Hematopoietic multipotent progenitor cell treated with erythropoietin and hydrocortisone succinate and interleukin-3 and kit ligand, for 17 days (in vitro differentiated cells): ENCODE measurements at regions not wholly inside any gene's neighbourhood (a gene's known extent, or its start where the extent isn't known, plus 50 kb on each side); places are given as distances from the start of the nearest gene placed in this dataset.
"Not testable (repeated sequence)": the region's sequence is repeated elsewhere in the genome, so short reads cannot be mapped to it uniquely, and the experiment has no call there.

Experiments used
- DNase-seq: peaks from one replicate; pipeline ENCODE4 v3.0.0-alpha.2; 2015; ENCODE audit warnings: low spot score

DNA sequence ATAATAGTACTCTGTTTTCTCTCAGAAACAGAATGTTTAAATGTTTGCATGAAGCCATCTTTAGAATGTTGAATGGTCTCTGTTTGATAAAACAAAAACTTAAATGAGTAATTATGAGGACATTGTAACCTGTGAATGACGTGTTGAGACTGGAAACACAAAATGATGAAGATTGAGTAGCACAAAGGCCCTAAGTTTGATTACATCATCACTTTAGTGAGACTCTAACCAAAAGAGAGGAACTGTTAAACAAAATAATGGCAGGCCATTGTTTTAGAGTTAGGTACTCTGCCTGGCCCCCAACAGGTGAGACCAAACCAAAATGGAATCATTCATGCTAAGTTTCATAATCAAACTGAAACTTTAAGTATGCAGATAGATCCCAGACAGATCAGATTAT lies 1561.7 kb upstream of the SLC39A10 start:
- DNase-seq, result no peak

DNA sequence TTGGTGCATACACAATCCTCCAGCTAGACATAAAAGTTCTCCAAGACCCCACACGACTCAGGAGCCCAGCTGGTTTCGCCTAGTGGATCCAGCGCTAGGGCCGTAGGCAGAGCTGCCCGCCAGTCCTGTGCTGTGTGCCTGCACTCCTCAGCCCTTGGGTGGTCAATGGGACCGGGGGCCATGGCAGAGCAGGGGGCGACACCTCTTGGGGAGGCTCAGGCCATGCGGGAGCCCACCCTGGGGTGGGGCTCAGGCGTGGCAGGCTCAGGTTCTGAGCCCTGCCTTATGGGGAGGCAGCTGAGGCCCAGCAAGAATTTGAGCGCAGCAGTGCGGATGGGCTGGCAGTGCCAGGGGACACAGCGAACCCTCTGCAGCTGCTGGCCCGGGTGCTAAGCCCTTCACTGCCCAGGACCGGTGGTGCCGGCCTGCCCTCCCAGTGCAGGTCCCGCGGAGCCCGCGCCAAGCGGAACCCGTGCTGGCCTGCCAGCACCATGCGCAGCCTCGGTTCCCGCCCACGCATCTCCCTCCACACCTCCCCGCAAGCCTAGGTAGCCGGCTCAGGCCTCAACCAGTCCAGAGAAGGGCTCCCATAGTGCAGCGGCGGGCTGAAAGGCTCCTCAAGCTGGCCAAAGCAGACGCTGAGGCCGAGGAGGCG lies 1566.6 kb upstream of the SLC39A10 start:
- DNase-seq, result no peak

DNA sequence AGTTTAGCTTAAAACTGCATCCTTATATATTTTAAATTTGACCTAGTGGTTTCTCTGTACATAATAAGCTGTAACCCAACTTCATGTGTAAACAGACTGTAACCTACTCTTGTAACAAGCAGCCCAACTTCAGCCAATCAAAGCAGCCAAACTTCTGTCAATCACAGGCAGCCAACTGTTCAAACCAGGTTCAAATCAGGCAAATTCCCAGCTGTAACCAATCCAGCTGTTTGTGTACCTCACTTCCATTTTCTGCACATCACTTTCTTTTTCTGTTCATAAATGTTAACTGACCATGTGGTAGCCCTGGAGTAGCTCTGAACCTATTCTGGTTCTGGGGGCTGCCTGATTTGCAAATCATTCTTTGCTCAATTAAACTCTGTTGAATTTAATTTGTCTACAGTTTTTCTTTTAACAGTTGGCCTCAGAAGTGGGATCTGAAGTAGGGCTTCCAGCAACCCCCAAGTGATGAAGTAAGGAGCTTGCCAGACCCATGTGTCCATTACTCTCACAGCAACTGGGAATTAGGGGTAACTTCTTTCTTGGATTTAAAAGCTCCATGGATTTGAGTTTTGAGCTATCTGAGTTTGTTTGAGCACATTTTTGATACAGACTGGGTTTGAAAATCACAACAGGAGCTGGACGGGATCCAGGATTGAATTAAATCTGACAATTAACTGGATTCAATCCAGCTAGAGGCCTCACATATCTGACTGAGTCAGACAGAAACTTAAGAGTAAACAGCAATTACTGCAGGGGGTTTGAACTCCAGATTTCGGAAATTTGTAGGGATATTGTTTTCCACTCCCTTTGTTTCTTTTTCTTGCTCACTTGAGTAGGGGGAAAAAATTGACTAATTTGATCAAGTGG lies 1569.7 kb upstream of the SLC39A10 start:
- no peak for DNase-seq

DNA sequence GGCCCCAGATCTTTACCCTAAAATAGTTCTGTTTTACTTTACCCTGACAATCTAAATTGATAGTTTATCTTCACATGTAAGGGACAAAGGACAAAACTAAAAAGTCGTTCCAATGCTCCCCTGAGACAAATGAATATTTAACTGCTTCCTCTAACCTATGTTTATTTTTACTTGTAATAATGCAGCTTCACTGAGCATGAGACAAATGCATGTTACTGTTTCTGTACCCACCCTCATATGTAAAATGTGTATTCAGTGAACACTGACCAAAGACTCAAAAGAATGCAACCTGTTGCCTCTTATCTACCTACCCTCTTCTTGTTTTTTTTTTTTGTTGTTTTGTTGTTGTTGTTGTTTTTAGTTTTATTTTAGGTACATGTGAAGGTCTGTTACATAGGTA lies 1570.9 kb upstream of the SLC39A10 start:
- no peak for DNase-seq

DNA sequence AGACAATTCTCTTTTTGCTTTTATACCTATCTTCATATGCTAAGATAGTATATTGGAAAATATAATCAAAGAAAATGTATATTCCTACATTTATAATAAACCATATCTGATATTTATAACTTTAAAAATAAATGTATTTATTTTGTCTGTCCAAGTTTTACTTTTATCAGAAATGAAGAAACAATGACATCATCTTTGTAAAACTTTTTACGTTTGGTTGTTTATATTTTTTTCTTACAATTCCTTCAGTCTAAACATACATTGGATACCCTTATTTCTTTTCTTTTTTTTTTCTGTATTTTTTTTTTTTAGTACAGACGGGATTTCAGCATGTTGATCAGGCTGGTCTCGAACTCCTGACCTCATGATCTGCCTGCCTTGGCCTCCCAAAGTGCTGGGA lies 1577.0 kb upstream of the SLC39A10 start:
- DNase-seq, result no peak

DNA sequence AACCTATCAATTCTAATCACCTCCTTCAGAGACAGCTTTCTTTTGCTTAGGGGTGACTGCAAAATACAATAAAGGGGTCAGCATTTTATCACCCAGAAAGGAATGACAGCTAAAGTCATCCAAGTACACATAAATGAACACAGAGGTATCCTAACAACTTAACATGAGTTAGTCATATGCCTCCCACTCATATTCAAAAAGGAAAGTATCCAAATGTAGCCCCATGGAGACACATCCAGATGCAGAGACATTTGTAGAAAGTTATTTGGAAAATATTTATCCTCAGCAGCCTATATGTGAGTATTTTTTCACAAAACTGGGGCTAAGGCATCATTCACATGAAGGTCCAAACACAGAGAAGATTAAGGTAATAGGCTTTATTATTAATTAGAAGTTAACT lies 1579.7 kb upstream of the SLC39A10 start:
- DNase-seq, result no peak

DNA sequence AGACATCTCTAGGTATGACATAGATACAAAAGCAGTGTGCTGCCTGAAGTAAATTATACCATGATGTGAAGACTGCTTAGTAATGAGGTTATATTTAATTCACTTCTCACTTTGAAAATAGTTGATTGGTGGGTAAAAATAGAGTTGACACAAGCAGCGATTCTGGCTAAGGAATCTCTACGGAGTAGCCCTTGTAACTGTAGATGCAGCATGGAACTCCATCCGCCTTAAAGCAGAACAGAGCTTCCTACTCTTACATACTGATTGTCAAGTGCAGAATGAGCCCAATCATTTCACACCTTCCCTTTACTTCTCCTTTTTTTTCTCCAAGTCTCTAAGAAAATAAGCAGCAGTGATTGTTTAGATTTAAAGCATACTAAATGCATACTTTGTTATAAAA lies 1594.6 kb upstream of the SLC39A10 start:
- no peak for DNase-seq

DNA sequence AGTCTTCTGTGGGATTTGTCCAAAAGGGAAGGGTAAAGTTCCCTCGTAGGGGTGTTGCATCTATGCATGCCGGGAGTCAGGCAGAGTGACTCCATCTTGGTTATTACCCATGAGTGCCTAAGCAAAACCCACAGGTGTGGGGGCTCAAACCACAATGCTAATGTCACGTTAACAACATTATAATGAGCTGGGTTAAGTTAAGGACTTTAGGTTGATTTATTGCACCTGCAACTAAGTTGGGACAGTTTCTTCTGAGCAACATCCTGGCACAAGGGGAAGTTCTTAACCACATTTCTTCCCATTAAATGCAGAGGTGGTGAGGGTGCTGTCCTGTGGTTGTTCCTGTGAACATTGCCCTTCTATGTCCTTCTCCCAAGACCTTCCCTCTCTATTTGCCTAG lies 1596.8 kb upstream of the SLC39A10 start:
- DNase-seq, result no peak

DNA sequence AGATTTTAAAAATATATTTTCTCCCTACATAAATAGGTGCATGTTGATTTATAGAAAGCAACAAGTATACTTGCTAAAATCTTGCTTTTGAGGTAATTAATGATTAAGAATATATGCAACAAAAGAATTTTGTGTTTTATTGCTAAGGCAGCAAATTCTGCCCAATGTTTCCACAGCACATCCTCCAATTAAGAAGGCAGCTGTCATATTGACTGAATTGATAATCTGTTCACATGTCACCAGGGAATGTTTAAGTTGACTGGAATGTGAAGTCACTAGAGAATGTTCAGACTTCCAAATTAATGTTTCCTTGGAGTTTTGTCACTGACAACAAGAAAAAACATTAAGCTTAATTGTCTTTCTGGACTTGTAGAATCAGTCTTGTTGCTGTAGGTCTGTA lies 1602.7 kb upstream of the SLC39A10 start:
- DNase-seq, result no peak

DNA sequence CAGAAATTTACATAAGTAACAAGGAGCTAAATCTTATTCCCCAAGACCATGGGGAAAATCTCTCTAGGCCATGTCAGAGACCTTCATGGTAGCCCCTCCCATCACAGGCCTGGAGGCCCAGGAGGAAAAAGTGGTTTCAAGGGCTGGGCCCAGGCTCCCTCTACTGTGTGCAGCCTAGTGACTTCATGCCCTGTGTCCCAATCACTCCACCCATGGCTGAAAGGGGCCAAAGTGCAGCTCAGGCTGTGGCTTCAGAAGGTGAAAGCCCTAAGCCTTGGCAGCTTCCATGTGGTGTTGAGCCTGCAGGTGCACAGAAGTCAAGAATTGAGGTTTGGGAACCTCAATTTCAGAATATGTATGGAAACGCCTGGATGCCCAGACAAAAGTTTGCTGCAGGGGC lies 1612.7 kb upstream of the SLC39A10 start:
- DNase-seq, result no peak

DNA sequence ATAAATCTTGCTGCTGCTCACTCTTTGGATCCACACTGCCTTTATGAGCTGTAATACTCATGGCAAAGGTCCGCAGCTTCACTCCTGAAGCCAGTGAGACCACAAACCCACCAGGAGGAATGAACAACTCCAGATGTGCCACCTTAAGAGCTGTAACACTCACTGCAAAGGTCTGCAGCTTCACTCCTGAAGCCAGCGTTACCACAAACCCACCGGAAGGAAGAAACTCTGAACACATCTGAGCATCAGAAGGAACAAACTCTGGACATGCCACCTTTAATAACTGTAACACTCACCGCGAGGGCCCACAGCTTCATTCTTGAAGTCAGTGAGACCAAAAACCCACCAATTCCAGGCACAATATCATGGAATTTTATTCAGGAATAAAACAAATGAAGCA lies 1635.9 kb upstream of the SLC39A10 start:
- DNase-seq, result not testable (repeated sequence)

DNA sequence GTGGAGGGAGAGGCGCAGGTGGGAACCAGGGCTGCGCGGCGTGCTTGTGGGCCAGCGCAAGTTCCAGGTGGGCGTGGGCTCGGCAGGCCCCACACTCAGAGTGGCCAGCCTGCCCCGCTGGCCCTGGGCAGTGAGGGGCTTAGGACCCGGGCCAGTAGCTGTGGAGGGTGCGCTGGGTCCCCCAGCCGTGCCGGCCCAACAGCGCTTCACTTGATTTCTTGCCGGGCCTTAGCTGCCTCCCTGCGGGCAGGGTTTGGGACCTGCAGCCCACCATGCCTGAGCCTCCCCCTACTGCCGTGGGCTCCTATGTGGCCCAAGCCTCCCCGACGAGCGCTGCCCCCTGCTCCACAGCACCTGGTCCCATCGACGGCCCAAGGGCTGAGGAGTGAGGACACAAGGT lies 1636.9 kb upstream of the SLC39A10 start:
- DNase-seq, result no peak

DNA sequence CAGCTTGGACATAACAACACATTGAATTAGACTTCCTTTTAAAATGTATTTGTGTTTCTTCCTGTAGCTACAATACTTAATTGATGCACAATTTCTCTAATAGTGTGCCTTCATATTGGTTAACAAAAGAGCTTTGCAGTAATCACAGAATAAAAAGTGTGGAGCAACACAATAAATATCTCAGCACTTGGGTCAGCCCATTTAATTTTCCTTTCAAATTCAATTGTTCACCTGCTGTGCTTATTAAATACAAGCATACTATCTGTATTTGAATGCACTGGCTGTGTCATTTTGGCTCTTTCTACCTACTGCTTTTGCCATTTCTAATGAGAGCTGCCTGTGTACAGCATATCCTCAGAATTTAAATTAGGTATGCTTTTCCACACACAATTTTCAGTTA lies 1641.3 kb upstream of the SLC39A10 start:
- DNase-seq, result no peak

DNA sequence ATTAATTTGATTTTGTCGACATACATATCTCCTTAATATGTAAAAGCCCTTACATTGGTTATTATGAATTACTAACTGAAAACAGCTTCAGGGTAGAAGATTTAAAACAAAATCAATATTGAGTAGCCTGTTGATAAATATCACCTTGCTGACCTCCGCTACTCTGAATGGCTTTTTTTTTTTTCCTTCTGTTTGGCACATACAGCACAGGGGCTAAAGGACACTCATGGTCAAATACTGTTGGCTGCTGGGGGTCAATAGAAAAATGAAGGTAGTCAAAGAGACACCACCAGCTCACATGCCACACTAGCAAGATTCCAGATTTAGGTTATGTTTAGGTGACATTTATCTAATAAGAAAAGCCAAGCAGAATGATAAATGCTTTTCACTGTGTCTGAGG lies 1642.4 kb upstream of the SLC39A10 start:
- DNase-seq, result no peak

DNA sequence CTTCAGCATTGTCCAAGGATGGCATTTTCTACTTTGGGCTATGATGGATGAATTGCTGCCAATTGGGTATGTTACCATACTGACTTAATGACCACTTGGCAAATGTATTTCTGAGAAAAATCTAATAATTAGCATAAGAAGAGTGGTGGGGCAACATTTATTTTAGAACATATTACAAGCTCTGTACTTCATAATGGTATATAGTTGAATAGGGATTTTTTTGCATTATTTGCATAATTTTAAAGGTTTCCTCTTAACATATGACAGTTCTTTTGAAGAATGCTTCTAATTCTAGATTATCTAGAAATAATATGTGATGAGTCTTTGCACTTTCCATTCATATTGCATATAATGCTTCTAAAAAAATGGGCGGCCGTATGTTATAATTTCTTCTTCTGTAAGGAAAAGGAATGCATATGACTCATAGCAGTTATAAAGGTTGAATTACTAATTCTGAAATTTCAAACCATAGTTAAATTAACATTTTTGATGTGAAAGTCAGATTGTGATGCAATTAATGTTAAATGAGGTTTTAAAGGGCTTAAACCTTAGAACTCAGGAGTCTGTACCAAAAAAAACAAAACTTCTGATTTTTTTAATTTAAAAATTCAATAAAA lies 1652.3 kb upstream of the SLC39A10 start:
- no peak for DNase-seq

DNA sequence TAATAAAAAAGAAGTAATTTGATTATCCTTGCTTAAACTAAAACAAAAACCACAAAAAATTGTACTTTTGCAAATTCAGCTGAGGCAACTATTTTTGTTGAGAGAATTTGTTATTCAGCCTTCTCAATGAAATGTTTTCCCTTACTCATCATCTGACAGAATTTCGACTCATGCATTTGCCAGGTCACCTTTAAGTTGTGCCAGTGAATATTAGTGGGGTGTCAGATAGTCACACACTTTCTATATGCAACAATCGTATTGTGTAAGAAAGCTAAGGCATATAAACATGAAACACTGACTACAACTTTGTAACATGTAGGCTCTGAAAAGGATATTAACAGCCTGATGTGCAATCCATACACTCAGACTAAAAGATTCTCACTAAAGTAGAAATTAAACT lies 1653.1 kb upstream of the SLC39A10 start:
- no peak for DNase-seq

DNA sequence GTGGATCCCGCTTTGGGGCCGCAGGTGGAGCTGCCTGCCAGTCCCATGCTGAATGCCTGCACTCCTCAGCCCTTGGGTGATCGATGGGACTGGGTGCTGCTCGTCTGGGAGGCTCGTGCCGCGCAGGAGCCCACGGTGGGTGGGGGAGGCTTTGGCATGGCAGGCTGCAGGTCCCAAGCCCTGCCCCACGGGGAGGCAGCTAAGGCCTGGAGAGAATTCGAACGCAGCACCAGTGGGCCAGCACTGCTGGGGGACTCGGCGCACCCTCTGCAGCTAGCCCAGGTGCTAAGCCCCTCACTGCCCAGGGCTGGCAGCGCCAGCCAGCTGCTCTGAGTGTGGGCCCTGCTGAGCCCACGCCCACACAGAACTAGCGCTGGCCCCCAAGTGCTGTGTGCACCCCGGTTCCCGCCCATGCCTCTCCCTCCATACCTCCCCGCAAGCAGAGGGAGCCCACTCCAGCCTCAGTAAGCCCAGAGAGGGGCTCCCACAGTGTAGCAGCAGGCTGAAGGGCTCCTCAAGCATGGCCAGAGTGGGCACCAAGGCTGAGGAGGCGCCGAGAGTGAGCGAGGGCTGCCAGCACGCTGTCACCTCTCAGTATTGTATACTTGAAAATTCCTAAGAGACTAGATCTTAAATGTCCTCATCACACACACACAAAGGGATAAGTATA lies 1654.2 kb upstream of the SLC39A10 start:
- DNase-seq, result no peak

DNA sequence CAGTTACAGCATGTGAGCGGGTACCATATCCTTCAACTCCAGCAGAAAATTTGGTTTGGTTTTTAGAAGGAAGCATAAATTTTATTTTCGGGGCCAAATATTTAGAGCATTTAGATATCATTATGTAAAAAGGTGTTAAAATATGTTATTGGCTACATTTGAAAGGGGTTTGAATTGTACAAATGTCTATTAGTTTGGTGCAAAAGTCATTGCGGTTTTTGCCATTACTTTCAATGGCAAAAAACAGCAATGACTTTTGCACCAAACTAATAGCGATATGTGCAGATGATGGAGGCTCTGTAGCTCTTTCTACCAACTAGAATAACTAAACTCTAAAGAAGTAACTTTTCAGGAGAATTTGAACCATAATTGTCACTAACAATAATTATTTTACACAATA lies 1666.2 kb upstream of the SLC39A10 start:
- no peak for DNase-seq

DNA sequence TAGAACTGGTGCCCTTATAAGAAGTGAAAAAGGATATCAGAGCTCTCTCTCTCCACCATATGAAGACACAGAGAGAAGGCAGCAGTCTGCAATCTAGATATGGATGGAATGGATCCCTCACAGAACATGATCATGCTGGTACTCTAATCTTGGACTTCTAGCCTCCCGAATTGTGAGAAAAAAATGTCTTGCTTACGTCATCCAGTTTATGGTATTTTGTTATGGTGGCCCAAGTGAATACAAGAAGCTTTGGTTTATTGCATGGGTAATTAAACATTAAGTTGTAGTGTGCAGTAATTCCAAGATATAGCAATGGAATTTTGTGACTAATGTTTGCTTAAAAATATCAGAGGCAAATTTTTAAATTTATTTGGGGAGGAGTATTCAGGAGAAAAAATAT lies 1667.4 kb upstream of the SLC39A10 start:
- no peak for DNase-seq

DNA sequence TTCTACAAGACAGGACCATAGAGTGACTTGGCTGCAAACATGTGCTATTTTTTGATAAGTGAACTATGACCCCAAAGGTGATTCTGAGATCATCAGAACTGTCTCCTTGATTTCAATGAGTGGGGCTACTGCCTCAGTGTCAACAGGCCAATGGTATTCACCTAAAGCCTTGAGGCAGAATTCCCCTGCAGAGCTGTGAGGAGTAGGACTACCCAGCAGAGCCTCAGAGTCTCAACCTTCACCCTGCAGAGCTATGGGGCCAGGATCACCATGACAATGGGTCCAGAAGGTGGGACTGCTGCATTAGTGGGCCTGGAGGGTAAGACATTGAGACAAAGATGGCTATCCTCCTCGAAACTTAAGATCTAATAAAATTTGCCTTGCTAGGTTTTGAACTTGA lies 1668.2 kb upstream of the SLC39A10 start:
- no peak for DNase-seq

DNA sequence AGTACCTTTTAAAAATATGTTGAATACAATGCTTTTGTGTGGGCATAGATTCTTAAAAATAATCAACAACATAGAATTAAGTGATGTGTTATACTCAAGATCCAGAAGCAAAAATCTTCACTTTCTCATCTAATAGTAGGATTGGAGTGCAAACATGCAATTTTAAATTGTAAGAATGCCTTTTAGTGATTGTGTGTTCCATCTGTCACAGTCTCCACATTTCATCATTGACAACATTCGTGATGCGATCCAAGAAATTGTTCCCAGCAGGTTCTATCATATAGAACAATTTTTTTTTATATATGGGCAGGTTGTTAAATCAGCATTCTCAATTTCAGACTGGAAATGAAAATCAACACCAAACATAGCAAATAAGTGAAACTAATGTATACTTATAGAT lies 1671.8 kb upstream of the SLC39A10 start:
- DNase-seq, result no peak

DNA sequence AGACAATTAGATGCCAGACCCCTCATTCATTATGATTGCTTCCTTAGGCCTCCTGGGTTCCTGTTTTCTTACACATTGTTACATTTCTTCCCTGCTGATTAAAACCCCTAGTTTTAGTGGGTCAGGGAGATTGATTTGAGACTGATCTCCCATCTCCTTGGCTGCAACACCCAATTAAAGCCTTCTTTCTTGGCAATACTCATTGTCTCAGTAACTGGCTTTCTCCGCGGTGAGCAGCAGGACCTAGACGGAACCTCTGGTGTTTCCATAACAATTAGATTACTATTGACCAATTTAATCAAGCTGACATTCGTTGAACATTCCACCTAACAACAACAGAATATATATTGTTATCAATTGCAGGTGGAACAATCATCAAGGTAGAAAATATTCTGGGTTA lies 1676.4 kb upstream of the SLC39A10 start:
- DNase-seq, result no peak

DNA sequence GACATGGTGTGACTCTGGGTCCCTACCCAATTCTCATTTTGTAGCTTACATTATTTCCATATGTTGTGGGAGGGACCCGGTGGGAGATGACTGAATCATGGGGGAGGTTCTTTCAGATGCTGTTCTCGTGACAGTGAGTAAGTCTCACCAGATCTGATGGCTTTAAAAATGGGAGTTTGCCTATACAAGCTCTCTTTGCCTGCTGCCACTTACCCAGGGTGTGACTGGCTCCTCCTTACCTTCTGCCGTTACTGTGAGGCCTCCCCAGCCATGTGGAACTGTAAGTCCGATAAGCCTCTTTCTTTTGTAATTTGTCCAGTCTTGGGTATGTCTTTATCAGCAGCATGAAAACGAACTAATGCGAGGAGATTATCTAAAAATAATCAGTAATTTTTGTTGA lies 1683.2 kb upstream of the SLC39A10 start:
- no peak for DNase-seq
